Spleen (tissue), 7 donors: ENCODE measurements at regions not wholly inside any gene's neighbourhood (a gene's known extent, or its start where the extent isn't known, plus 50 kb on each side); places are given as distances from the start of the nearest gene placed in this dataset.

ENCODE experiments used
- CTCF ChIP-seq, 11 experiments: fragments of 200-600 bp in 7 of 11; fragments of 450-650 bp in 4 of 11; sonication (generic) in 4 of 11; IDR thresholded peaks in 8 of 11; conservative IDR thresholded peaks in 3 of 11; 1 replicate in 7 of 11; 2 replicates in 4 of 11; pipeline versions ENCODE4 v1.4.0 to v1.8.0; 2016 to 2021; ENCODE audit warnings: antibody characterized with exemption in 11 of 11, inconsistent platforms in 4 of 11, mild to moderate bottlenecking in 1 of 11
- POLR2AphosphoS5 ChIP-seq, 3 donors: sonication (generic); formaldehyde crosslinking; IDR thresholded peaks; one replicate each; pipeline ENCODE4 v1.5.1; 2017; ENCODE audit warnings: antibody characterized with exemption in 3 of 3
- donor health status: DM: no; HTN: no; CAD: no; lungs with moderate emphysema.
- donor health status: DM: no; HTN: no; CAD: no.
- donor health status: DM: no; HTN: no; CAD: no.

GRCh38 chr13:71055644-71056043 is 811.4 kb downstream of the DACH1 start:
- no peak for TF ChIP-seq CTCF (IDR thresholded peaks at IDR 0.05 in 8 of 11, conservative IDR thresholded peaks at IDR 0.05 in 3 of 11)
- no peak for TF ChIP-seq POLR2AphosphoS5 (IDR thresholded peaks at IDR 0.05)
